ENCODE measurements at regions not wholly inside any gene's neighbourhood (a gene's known extent, or its start where the extent isn't known, plus 50 kb on each side); places are given as distances from the start of the nearest gene placed in this dataset.
A peak's percentile ranks its signal among the peaks of the same experiment; 100 is the strongest.

GRCh38 chr5:74225587-74225986 is 414.9 kb downstream of the ENC1 start:
- DNase-seq (ENCODE audit: low read depth) = no peak
- no peak overlapping the region for H3K4me3 ChIP-seq (ENCODE audit: control insufficient read depth, low read depth, low read length)
- TF ChIP-seq, protein P1, sequence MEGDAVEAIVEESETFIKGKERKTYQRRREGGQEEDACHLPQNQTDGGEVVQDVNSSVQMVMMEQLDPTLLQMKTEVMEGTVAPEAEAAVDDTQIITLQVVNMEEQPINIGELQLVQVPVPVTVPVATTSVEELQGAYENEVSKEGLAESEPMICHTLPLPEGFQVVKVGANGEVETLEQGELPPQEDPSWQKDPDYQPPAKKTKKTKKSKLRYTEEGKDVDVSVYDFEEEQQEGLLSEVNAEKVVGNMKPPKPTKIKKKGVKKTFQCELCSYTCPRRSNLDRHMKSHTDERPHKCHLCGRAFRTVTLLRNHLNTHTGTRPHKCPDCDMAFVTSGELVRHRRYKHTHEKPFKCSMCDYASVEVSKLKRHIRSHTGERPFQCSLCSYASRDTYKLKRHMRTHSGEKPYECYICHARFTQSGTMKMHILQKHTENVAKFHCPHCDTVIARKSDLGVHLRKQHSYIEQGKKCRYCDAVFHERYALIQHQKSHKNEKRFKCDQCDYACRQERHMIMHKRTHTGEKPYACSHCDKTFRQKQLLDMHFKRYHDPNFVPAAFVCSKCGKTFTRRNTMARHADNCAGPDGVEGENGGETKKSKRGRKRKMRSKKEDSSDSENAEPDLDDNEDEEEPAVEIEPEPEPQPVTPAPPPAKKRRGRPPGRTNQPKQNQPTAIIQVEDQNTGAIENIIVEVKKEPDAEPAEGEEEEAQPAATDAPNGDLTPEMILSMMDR (IDR thresholded peaks at IDR 0.05; ENCODE audit: control insufficient read depth, insufficient read depth, low read depth, low read length, missing control alignments) = no peak

DNA sequence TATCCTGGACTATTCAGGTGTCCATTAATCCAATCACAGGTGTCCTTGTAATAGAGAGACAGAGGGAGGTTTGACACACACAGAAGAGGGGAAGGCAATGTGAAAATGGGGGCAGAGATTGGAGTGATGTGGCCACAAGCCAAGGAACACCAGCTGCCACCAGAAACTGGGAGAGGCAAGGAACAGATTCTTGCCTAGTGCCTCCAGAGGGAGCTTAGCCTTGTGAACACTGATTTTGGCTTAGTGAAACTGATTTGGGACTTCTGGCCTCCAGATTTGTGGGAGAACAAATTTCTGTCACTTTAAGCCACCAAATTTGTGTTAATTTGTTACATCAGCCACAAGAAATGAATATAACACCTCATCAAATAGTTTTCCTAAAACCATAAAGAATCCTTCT is 416.2 kb downstream of the ENC1 start:
- DNase-seq (ENCODE audit: low read depth) = no peak
- TF ChIP-seq, protein P1 (IDR thresholded peaks at IDR 0.05; ENCODE audit: control insufficient read depth, insufficient read depth, low read depth, low read length, missing control alignments) = no peak
- H3K4me3 ChIP-seq (ENCODE audit: control insufficient read depth, low read depth, low read length) = no peak overlapping the region

GRCh38 chr5:74222806-74223205 is 417.7 kb downstream of the ENC1 start:
- TF ChIP-seq, protein P1 (IDR thresholded peaks at IDR 0.05; ENCODE audit: control insufficient read depth, insufficient read depth, low read depth, low read length, missing control alignments) = no peak
- no peak overlapping the region for H3K4me3 ChIP-seq (ENCODE audit: control insufficient read depth, low read depth, low read length)
- no peak for DNase-seq (ENCODE audit: low read depth)

DNA sequence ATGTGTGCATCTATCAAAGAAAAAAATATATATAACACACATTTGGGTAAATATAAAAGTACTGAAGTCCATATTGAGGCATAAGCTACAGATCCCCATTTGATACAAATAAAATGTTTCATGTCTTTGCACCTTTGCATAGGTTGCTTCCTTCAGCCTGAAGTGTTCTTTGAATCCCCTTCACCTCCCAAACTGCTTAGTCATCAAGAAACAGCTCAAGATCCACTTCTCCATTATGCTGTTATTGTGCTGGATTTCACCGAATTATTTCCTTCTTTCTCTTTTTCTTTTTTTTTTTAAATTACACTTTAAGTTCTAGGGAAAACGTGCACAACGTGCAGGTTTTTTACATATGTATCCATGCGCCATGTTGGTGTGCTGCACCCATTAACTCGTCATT is 419.1 kb downstream of the ENC1 start:
- no peak for DNase-seq (ENCODE audit: low read depth)

GRCh38 chr5:74216012-74216411 is 424.5 kb downstream of the ENC1 start:
- no peak for DNase-seq (ENCODE audit: low read depth)
- H3K4me3 ChIP-seq (ENCODE audit: control insufficient read depth, low read depth, low read length) = no peak overlapping the region
- TF ChIP-seq, protein P1 (IDR thresholded peaks at IDR 0.05; ENCODE audit: control insufficient read depth, insufficient read depth, low read depth, low read length, missing control alignments) = no peak

More for the DNA sequence above, 419.1 kb downstream of the ENC1 start:
- no peak overlapping the region for H3K4me3 ChIP-seq (ENCODE audit: control insufficient read depth, low read depth, low read length)
- TF ChIP-seq, protein P1 (IDR thresholded peaks at IDR 0.05; ENCODE audit: control insufficient read depth, insufficient read depth, low read depth, low read length, missing control alignments) = no peak

DNA sequence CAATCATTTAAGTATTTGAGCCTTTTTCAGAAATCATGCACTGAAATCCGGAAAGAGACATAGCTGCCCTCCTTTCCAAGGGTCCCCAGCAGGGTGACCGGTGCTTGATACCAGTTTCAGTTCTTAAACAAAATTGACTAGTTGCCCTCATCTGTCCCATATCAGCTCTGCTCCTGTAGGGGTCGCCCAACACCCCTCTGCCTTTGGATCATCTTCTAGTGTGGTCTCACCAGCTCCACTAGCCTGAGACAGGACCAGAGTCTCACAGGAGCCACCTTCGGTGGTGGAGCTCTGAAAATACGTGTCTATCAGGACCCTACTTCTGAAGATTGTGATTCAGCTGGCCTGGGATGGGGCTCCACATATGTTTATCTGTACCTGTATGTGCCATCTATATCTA is 428.2 kb downstream of the ENC1 start:
- TF ChIP-seq, protein P1 (IDR thresholded peaks at IDR 0.05; ENCODE audit: control insufficient read depth, insufficient read depth, low read depth, low read length, missing control alignments) = peak; percentile 51
- DNase-seq (ENCODE audit: low read depth) = no peak
- H3K4me3 ChIP-seq (ENCODE audit: control insufficient read depth, low read depth, low read length) = no peak overlapping the region

- no peak for DNase-seq (ENCODE audit: low read depth)
Measured at GRCh38 chr5:74209571-74209970, 431.0 kb downstream of the ENC1 start.

More at GRCh38 chr5:74209571-74209970, 431.0 kb downstream of the ENC1 start:
- TF ChIP-seq, protein P1 (IDR thresholded peaks at IDR 0.05; ENCODE audit: control insufficient read depth, insufficient read depth, low read depth, low read length, missing control alignments) = no peak
- H3K4me3 ChIP-seq (ENCODE audit: control insufficient read depth, low read depth, low read length) = no peak overlapping the region
